SU-DHL-6 (cell line): ENCODE measurements at regions not wholly inside any gene's neighbourhood (a gene's known extent, or its start where the extent isn't known, plus 50 kb on each side); places are given as distances from the start of the nearest gene placed in this dataset.

Experiments
- H2AFZ ChIP-seq: fragments of 200-600 bp; sonication (generic); 2 replicates; pipeline ENCODE4 v1.6.1; 2014; ENCODE audit warnings: low read depth, mild to moderate bottlenecking, moderate library complexity, mixed read lengths, antibody characterized with exemption, low read length; ENCODE audit not compliant: severe bottlenecking
- H3F3A ChIP-seq: fragments of 200-600 bp; shearing (Covaris generic); 2 replicates; pipeline ENCODE4 v1.6.0; 2016; ENCODE audit warnings: antibody characterized with exemption, mild to moderate bottlenecking; ENCODE audit not compliant: insufficient read depth
- H3K27ac ChIP-seq: fragments of 200-600 bp; sonication (generic); 2 replicates; pipeline ENCODE4 v1.5.1; 2016; ENCODE audit warnings: low read depth, mild to moderate bottlenecking, low read length, moderate library complexity, mixed read lengths
- H3K27me3 ChIP-seq: fragments of 200-600 bp; sonication (generic), shearing (Covaris generic); 2 replicates; pipeline ENCODE4 v1.6.0; 2014; ENCODE audit warnings: mild to moderate bottlenecking, low read length
- H3K36me3 ChIP-seq: fragments of 200-600 bp; sonication (generic); 2 replicates; pipeline ENCODE4 v1.6.1; 2014; ENCODE audit warnings: mild to moderate bottlenecking, low read length, mixed read lengths
- H3K4me2 ChIP-seq: fragments of 300-600, 200-600 bp; shearing (Covaris generic), sonication (generic); 2 replicates; pipeline ENCODE4 v1.6.0; 2014; ENCODE audit warnings: low read length, low read depth, mild to moderate bottlenecking; ENCODE audit not compliant: poor library complexity, severe bottlenecking
- H3K4me3 ChIP-seq: fragments of 200-600 bp; sonication (generic); 2 replicates; pipeline ENCODE4 v1.5.1; 2014; ENCODE audit warnings: antibody characterized with exemption, low read length, mild to moderate bottlenecking, mixed read lengths; ENCODE audit not compliant: insufficient read depth, poor library complexity, severe bottlenecking
- H3K79me2 ChIP-seq: fragments of 200-600 bp; sonication (generic); 2 replicates; pipeline ENCODE4 v1.6.1; 2014; ENCODE audit warnings: mild to moderate bottlenecking, low read length, moderate library complexity; ENCODE audit not compliant: insufficient read depth
- H3K9ac ChIP-seq: fragments of 200-600 bp; sonication (generic); 2 replicates; pipeline ENCODE4 v1.7.0; 2014; ENCODE audit warnings: mild to moderate bottlenecking, low read length
- H3K9me2 ChIP-seq: fragments of 200-600 bp; sonication (generic); replicated peaks from 2 replicates; pipeline ENCODE4 v1.6.1; 2014; ENCODE audit warnings: low read length; ENCODE audit not compliant: insufficient read depth
- H3K9me3 ChIP-seq: fragments of 200-600 bp; sonication (generic); 2 replicates; pipeline ENCODE4 v1.6.1; 2014; ENCODE audit warnings: low read length, mixed read lengths; ENCODE audit not compliant: insufficient read depth
- H4K20me1 ChIP-seq: fragments of 200-600 bp; sonication (generic); 2 replicates; pipeline ENCODE4 v1.6.1; 2014; ENCODE audit warnings: low read depth, mild to moderate bottlenecking, antibody characterized with exemption, low read length, moderate library complexity, mixed read lengths
- EZH2phosphoT487 ChIP-seq: fragments of 200-600 bp; sonication (generic), shearing (Covaris generic); conservative IDR thresholded peaks from 2 replicates; pipeline ENCODE4 v1.6.1; 2018; ENCODE audit warnings: mild to moderate bottlenecking, antibody characterized with exemption, low read length, moderate library complexity, mixed read lengths
- TF ChIP-seq, protein P1 (sequence below): fragments of 200-600 bp; sonication (generic); IDR thresholded peaks from one replicate; pipeline ENCODE4 v1.5.1; 2017; ENCODE audit warnings: antibody characterized with exemption, mild to moderate bottlenecking, low read length, moderate library complexity; ENCODE audit not compliant: insufficient read depth, poor library complexity, severe bottlenecking

DNA sequence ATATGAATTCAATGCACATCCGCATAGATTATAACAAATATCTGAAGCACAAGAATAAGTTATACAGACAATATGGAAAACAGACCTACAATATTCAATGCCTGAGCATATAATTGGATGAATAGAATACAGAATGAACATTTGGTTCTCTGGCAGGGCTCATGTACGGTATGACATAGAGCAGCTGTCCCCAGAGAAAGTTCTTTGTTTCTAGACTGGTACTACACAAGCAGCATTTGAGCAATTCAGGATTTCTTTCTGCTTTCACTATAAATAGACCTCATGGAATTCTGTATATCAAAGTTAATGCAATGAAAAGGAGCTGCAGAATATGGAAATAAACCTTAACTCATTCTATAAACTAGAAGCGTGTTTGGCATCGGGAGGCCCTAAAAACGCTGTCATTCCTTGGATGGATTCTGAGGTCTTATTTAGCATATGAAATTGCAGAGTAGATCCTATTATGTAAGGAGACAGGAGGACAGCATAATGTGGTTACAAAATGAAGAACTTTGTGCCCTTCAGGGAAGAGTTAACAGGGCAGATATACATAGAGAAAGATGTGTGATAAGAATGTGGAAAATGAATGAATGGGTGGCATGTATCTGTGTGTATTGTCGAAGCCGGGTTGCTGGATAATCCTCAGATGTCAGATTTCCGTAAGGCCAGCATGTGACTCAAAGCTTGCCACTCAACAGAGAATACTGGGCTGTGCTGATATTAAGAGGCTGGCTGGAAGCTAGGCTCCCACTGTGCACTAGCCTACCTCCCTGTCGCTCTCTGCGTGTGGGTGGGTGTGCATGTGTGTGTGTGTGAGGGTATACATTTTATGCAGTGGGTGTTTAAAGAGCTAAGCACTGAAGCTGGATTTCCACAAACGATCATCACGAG is 103.3 kb upstream of the SLC4A4 start:
- no peak overlapping the region for H2AFZ ChIP-seq
- no peaks in the 10 kb centered on the region for H3K9me3 ChIP-seq
- no peaks in the 10 kb centered on the region for H3K27me3 ChIP-seq
- no peak overlapping the region for H3K9ac ChIP-seq
- no peak overlapping the region for H3K4me3 ChIP-seq
- H3K36me3 ChIP-seq: no peaks in the 10 kb centered on the region
- H3F3A ChIP-seq: no peaks in the 10 kb centered on the region
- H3K9me2 ChIP-seq: no peaks in the 10 kb centered on the region
- H3K79me2 ChIP-seq: no peaks in the 10 kb centered on the region
- no peak overlapping the region for H3K4me2 ChIP-seq
- no peaks in the 10 kb centered on the region for H4K20me1 ChIP-seq
- TF ChIP-seq EZH2phosphoT487: no peak
- TF ChIP-seq, protein P1, sequence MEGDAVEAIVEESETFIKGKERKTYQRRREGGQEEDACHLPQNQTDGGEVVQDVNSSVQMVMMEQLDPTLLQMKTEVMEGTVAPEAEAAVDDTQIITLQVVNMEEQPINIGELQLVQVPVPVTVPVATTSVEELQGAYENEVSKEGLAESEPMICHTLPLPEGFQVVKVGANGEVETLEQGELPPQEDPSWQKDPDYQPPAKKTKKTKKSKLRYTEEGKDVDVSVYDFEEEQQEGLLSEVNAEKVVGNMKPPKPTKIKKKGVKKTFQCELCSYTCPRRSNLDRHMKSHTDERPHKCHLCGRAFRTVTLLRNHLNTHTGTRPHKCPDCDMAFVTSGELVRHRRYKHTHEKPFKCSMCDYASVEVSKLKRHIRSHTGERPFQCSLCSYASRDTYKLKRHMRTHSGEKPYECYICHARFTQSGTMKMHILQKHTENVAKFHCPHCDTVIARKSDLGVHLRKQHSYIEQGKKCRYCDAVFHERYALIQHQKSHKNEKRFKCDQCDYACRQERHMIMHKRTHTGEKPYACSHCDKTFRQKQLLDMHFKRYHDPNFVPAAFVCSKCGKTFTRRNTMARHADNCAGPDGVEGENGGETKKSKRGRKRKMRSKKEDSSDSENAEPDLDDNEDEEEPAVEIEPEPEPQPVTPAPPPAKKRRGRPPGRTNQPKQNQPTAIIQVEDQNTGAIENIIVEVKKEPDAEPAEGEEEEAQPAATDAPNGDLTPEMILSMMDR: no peak
- no peak overlapping the region for H3K27ac ChIP-seq

DNA sequence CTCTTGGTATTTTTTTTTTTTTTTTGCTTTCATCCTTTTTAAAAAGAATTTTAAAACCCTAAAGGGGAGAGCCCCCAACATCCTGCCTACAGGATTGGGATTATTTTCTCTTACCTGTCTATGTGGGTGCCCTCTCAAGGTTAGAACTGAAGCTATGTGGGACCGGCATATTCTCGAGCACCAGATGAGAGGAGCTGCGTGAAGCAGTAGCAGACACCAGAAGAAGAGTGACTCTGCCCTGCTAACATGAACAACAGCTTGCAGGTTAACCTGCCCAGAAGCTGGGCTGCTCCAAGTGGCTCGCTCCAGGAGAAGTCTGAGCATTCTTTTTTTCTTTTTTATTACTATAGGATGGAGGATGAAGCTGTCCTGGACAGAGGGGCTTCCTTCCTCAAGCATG is 102.6 kb upstream of the SLC4A4 start:
- H2AFZ ChIP-seq: no peak overlapping the region
- H3K9me3 ChIP-seq: no peaks in the 10 kb centered on the region
- H3K9ac ChIP-seq: no peak overlapping the region
- H3K36me3 ChIP-seq: no peaks in the 10 kb centered on the region
- TF ChIP-seq EZH2phosphoT487: no peak
- TF ChIP-seq, protein P1: no peak
- no peaks in the 10 kb centered on the region for H3K27me3 ChIP-seq
- no peak overlapping the region for H3K4me2 ChIP-seq
- H3K9me2 ChIP-seq: no peaks in the 10 kb centered on the region
- H3K27ac ChIP-seq: no peak overlapping the region
- H3K4me3 ChIP-seq: no peak overlapping the region
- no peaks in the 10 kb centered on the region for H4K20me1 ChIP-seq
- no peaks in the 10 kb centered on the region for H3F3A ChIP-seq
- H3K79me2 ChIP-seq: no peaks in the 10 kb centered on the region

DNA sequence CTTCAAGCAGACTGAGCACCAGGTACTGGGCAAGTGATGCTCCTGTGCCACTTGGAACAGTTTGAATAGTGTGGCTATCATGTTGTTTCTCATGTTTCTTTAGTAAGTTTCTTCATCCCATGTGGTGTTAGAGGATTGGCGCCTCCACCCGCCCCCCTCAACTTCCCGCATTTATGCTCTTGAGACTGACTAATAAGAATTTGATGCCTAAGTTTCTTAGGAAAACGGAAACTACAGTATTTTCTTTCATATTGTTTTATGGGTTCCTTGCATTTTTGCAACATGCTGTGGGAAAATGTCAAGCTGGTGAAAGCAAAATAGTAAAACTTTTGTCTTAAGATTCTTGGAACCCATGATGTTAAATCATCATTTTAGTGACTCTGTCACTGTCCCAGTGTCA is 101.2 kb upstream of the SLC4A4 start:
- Histone ChIP-seq H3K27me3 (no peaks in the 10 kb centered on the region), H3K9me3 (no peaks in the 10 kb centered on the region), H3K79me2 (no peaks in the 10 kb centered on the region), H2AFZ (no peak overlapping the region), H3K36me3 (no peaks in the 10 kb centered on the region), H3F3A (no peaks in the 10 kb centered on the region), H3K9ac (no peak overlapping the region), H4K20me1 (no peaks in the 10 kb centered on the region), H3K27ac (no peak overlapping the region), H3K9me2 (no peaks in the 10 kb centered on the region), H3K4me2 (no peak overlapping the region), H3K4me3 (no peak overlapping the region)
- TF ChIP-seq, protein P1: no peak
- TF ChIP-seq EZH2phosphoT487: no peak
